Cardiac muscle cell (in vitro differentiated cells and primary cell): ENCODE measurements at regions not wholly inside any gene's neighbourhood (a gene's known extent, or its start where the extent isn't known, plus 50 kb on each side); places are given as distances from the start of the nearest gene placed in this dataset.

Experiments
- DNase-seq, 2 donors: peaks; one replicate each; pipeline versions ENCODE4 v3.0.0 to v3.0.0-alpha.2; 2010 to 2017; ENCODE audit warnings: low read depth in 1 of 2, low spot score in 1 of 2
- H3K27ac ChIP-seq: fragments of 200-600 bp; sonication (generic); 2 replicates; pipeline ENCODE4 v1.5.1; 2016
- H3K27me3 ChIP-seq: fragments of 200-600 bp; sonication (generic); 2 replicates; pipeline ENCODE4 v1.6.0; 2016; ENCODE audit warnings: control low read depth
- H3K36me3 ChIP-seq: fragments of 200-600 bp; sonication (generic); 2 replicates; pipeline ENCODE4 v1.5.1; 2016; ENCODE audit warnings: control low read depth
- H3K4me1 ChIP-seq: fragments of 200-600 bp; sonication (generic); 2 replicates; pipeline ENCODE4 v1.8.1; 2017; ENCODE audit warnings: low read depth, mild to moderate bottlenecking, mixed run types
- H3K4me3 ChIP-seq: fragments of 200-600 bp; sonication (generic); 2 replicates; pipeline ENCODE4 v1.5.1; 2016; ENCODE audit warnings: mild to moderate bottlenecking
- H3K9me3 ChIP-seq: fragments of 200-600 bp; sonication (generic); 2 replicates; pipeline ENCODE4 v1.5.1; 2017; ENCODE audit warnings: low read depth, mild to moderate bottlenecking, control low read depth
- CTCF ChIP-seq: IDR thresholded peaks from 2 replicates; pipeline ENCODE4 v1.5.1; 2012; ENCODE audit warnings: low read depth, mild to moderate bottlenecking, low read length

- H3K4me3 ChIP-seq: no peak overlapping the region
- H3K27me3 ChIP-seq: no peaks in the 10 kb centered on the region
- DNase-seq: no peak
- no peak overlapping the region for H3K27ac ChIP-seq
- no peak for TF ChIP-seq CTCF
- H3K9me3 ChIP-seq: no peaks in the 10 kb centered on the region
- H3K36me3 ChIP-seq: no peaks in the 10 kb centered on the region
- H3K4me1 ChIP-seq: no peaks in the 10 kb centered on the region
These were observed 847.6 kb upstream of the LCORL start for GRCh38 chr4:18869166-18869565.

GRCh38 chr4:18860836-18861530, 839.4 kb upstream of the LCORL start:
- Histone ChIP-seq H3K27me3 (no peaks in the 10 kb centered on the region), H3K4me1 (peaks cover 20% of the 10 kb centered on the region), H3K36me3 (no peaks in the 10 kb centered on the region), H3K27ac (no peak overlapping the region), H3K4me3 (no peak overlapping the region), H3K9me3 (no peaks in the 10 kb centered on the region)
- TF ChIP-seq CTCF: no peak
- DNase-seq: no peak

GRCh38 chr4:18859468-18859867, 837.9 kb upstream of the LCORL start:
- Histone ChIP-seq H3K27ac (no peak overlapping the region), H3K27me3 (no peaks in the 10 kb centered on the region), H3K4me3 (no peak overlapping the region), H3K4me1 (peaks cover 20% of the 10 kb centered on the region), H3K9me3 (no peaks in the 10 kb centered on the region), H3K36me3 (no peaks in the 10 kb centered on the region)
- TF ChIP-seq CTCF: no peak
- DNase-seq: no peak

GRCh38 chr4:18858229-18858922, 836.8 kb upstream of the LCORL start:
- Histone ChIP-seq H3K27me3 (no peaks in the 10 kb centered on the region), H3K36me3 (no peaks in the 10 kb centered on the region), H3K9me3 (no peaks in the 10 kb centered on the region), H3K4me3 (no peak overlapping the region), H3K4me1 (peaks cover 20% of the 10 kb centered on the region), H3K27ac (no peak overlapping the region)
- peak in 1 of 2 donors; percentile 17 for DNase-seq
- TF ChIP-seq CTCF: no peak

- Histone ChIP-seq H3K9me3 (no peaks in the 10 kb centered on the region), H3K27ac (no peak overlapping the region), H3K4me1 (no peaks in the 10 kb centered on the region), H3K4me3 (no peak overlapping the region), H3K27me3 (peaks cover 6% of the 10 kb centered on the region), H3K36me3 (no peaks in the 10 kb centered on the region)
- TF ChIP-seq CTCF: no peak
- DNase-seq: no peak
These were observed 829.3 kb upstream of the LCORL start for GRCh38 chr4:18850867-18851266.
